Smooth muscle cell (in vitro differentiated cells): ENCODE measurements at regions not wholly inside any gene's neighbourhood (a gene's known extent, or its start where the extent isn't known, plus 50 kb on each side); places are given as distances from the start of the nearest gene placed in this dataset.

Experiments used
- DNase-seq: peaks from one replicate; lab custom pipeline; 2025; ENCODE audit not compliant: unreplicated experiment; lab: John Stamatoyannopoulos, UW
- H2AFZ ChIP-seq: fragments of 200-600 bp; sonication (generic); 2 replicates; pipeline ENCODE4 v1.6.0; 2016; ENCODE audit warnings: antibody characterized with exemption, low read depth, mild to moderate bottlenecking
- H3F3A ChIP-seq: fragments of 200-600 bp; sonication (generic); 2 replicates; pipeline ENCODE4 v1.6.0; 2017; ENCODE audit warnings: antibody characterized with exemption, low read depth
- H3K27ac ChIP-seq: fragments of 200-600 bp; sonication (generic); 2 replicates; pipeline ENCODE4 v1.5.1; 2016; ENCODE audit warnings: low read depth, mild to moderate bottlenecking
- H3K27me3 ChIP-seq: fragments of 200-600 bp; sonication (generic); 2 replicates; pipeline ENCODE4 v1.6.1; 2016; ENCODE audit warnings: low read depth, mild to moderate bottlenecking
- H3K36me3 ChIP-seq: fragments of 200-600 bp; sonication (generic); 2 replicates; pipeline ENCODE4 v1.5.1; 2016; ENCODE audit warnings: low read depth
- H3K4me1 ChIP-seq: fragments of 200-600 bp; sonication (generic); 2 replicates; pipeline ENCODE4 v1.5.1; 2016; ENCODE audit warnings: low read depth
- H3K4me2 ChIP-seq: fragments of 200-600 bp; sonication (generic); 2 replicates; pipeline ENCODE4 v1.6.0; 2016; ENCODE audit warnings: mild to moderate bottlenecking
- H3K4me3 ChIP-seq: fragments of 200-600 bp; sonication (generic); 2 replicates; pipeline ENCODE4 v1.5.1; 2016; ENCODE audit warnings: mild to moderate bottlenecking
- H3K79me2 ChIP-seq: fragments of 200-600 bp; sonication (generic); 2 replicates; pipeline ENCODE4 v1.6.0; 2016; ENCODE audit warnings: low read depth, mild to moderate bottlenecking
- H3K9ac ChIP-seq: fragments of 200-600 bp; sonication (generic); 2 replicates; pipeline ENCODE4 v1.6.0; 2016; ENCODE audit warnings: low read depth
- H3K9me3 ChIP-seq: fragments of 200-600 bp; sonication (generic); replicated peaks from 2 replicates; pipeline ENCODE4 v1.5.1; 2016; ENCODE audit warnings: low read depth
- H4K20me1 ChIP-seq: fragments of 200-600 bp; sonication (generic); 2 replicates; pipeline ENCODE4 v1.6.0; 2016; ENCODE audit warnings: low read depth
- WGBS: methylation state at CpG from one replicate; pipeline ENCODE4 v1.1.7; 2016; ENCODE audit warnings: low lambda C conversion rate; 5-methylcytosine and 5-hydroxymethylcytosine counted together
- TF ChIP-seq, protein P1 (sequence below): fragments of 200-600 bp; sonication (generic); IDR thresholded peaks from 2 replicates; pipeline ENCODE4 v1.5.1; 2017; ENCODE audit warnings: borderline replicate concordance, mild to moderate bottlenecking, antibody characterized with exemption; ENCODE audit not compliant: insufficient read depth, poor library complexity, severe bottlenecking

DNA sequence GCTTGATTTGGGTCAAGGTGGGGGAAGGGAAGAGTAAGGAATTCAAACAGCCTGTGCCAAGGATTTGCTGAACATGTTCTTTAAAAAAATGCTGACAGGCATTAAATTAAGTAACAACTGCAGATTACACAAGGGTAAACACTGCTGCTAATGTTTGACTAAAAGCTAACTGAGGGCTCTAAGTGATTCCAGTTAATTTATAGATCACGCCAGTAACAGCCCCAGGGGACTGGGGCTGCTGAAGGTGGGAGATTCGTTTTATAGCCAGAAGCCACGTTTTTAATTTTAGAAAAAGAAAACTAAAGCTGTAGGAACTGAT lies 321.7 kb downstream of the DLEU7 start:
- Histone ChIP-seq H3K27ac (no peak overlapping the region), H2AFZ (no peak overlapping the region), H4K20me1 (no peaks in the 10 kb centered on the region), H3K4me3 (no peak overlapping the region), H3K79me2 (no peaks in the 10 kb centered on the region), H3K4me2 (peak overlapping the region; percentile 26), H3K36me3 (no peaks in the 10 kb centered on the region), H3F3A (no peaks in the 10 kb centered on the region), H3K4me1 (peaks cover 8% of the 10 kb centered on the region), H3K9me3 (no peaks in the 10 kb centered on the region), H3K9ac (no peak overlapping the region), H3K27me3 (no peaks in the 10 kb centered on the region)
- 10% methylated on average over 3 of the region's 3 CpGs for WGBS
- no peak for DNase-seq
- TF ChIP-seq, protein P1, sequence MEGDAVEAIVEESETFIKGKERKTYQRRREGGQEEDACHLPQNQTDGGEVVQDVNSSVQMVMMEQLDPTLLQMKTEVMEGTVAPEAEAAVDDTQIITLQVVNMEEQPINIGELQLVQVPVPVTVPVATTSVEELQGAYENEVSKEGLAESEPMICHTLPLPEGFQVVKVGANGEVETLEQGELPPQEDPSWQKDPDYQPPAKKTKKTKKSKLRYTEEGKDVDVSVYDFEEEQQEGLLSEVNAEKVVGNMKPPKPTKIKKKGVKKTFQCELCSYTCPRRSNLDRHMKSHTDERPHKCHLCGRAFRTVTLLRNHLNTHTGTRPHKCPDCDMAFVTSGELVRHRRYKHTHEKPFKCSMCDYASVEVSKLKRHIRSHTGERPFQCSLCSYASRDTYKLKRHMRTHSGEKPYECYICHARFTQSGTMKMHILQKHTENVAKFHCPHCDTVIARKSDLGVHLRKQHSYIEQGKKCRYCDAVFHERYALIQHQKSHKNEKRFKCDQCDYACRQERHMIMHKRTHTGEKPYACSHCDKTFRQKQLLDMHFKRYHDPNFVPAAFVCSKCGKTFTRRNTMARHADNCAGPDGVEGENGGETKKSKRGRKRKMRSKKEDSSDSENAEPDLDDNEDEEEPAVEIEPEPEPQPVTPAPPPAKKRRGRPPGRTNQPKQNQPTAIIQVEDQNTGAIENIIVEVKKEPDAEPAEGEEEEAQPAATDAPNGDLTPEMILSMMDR, result no peak

DNA sequence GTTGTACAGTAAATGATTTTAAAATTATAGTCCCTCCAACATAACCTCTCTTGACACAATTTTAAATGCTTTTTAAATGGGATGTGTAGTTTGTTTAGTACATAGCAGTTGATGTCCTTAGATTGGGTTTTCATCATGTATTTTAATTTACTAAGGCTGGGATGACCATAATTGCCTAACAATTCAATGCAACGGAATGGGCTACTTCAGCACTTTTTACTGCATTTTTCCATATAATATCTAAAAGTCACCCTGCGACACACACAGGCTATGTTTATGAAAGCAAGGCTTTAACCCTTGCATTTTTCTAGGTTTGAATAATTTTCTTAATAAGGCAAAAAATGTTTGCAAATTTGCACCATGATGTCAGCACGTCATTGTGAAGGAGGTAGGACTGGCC lies 321.0 kb downstream of the DLEU7 start:
- H3K36me3 ChIP-seq, result no peaks in the 10 kb centered on the region
- H4K20me1 ChIP-seq, result no peaks in the 10 kb centered on the region
- H3K79me2 ChIP-seq, result no peaks in the 10 kb centered on the region
- 65% methylated on average over 3 of the region's 3 CpGs for WGBS
- H3K4me1 ChIP-seq, result peaks cover 8% of the 10 kb centered on the region
- no peak for DNase-seq
- no peak overlapping the region for H3K4me3 ChIP-seq
- no peak overlapping the region for H3K9ac ChIP-seq
- peak overlapping the region; percentile 26 for H3K4me2 ChIP-seq
- no peaks in the 10 kb centered on the region for H3K27me3 ChIP-seq
- TF ChIP-seq, protein P1, result no peak
- H2AFZ ChIP-seq, result no peak overlapping the region
- no peaks in the 10 kb centered on the region for H3K9me3 ChIP-seq
- H3F3A ChIP-seq, result no peaks in the 10 kb centered on the region
- no peak overlapping the region for H3K27ac ChIP-seq

DNA sequence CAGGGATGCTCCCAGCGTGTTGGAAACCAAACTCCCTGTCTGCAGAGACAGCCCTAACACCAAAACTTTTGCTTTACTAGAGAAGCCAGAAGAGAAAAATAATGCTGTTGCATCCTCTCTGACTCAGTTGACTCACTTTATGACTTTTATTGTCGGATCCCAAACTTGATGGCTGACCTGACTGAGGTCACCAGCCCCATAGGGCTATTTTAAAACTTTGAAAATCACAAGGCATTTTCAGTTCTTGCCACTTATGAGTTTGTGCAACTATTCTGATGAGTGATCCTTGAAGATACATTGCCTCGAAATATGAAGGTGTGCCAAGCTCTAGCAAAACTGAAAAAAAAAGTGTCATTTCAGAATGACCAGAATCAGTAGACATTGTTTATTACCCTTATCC lies 320.2 kb downstream of the DLEU7 start:
- Histone ChIP-seq H3F3A (no peaks in the 10 kb centered on the region), H3K79me2 (no peaks in the 10 kb centered on the region), H3K9me3 (no peaks in the 10 kb centered on the region), H3K4me2 (no peak overlapping the region), H4K20me1 (no peaks in the 10 kb centered on the region), H2AFZ (no peak overlapping the region), H3K9ac (no peak overlapping the region), H3K27me3 (no peaks in the 10 kb centered on the region), H3K4me3 (no peak overlapping the region), H3K27ac (no peak overlapping the region), H3K4me1 (peaks cover 8% of the 10 kb centered on the region), H3K36me3 (no peaks in the 10 kb centered on the region)
- TF ChIP-seq, protein P1, result no peak
- no peak for DNase-seq
- 75% methylated on average over 3 of the region's 3 CpGs for WGBS

DNA sequence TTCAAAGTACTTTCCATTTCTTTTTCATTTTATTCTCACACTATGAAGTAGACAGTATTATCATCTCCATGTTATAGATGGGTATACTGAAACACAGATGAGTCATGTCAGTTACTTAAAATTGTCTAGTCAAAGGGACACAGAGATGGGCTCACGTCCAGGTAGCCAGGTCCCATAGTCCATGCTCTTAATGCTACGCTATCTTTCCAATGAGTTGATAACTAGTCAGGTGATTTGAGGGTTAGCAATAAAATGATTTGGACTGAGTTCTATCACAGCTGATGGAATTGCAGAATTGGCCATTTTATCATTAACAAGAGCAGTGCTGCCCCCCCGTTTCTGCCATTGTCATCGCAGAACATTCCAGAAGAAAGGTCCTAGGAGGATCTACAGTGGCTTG lies 318.9 kb downstream of the DLEU7 start:
- H3K36me3 ChIP-seq, result no peaks in the 10 kb centered on the region
- H2AFZ ChIP-seq, result no peak overlapping the region
- DNase-seq, result no peak
- H3K4me3 ChIP-seq, result no peak overlapping the region
- H3K9ac ChIP-seq, result no peak overlapping the region
- H3K27me3 ChIP-seq, result no peaks in the 10 kb centered on the region
- H3K79me2 ChIP-seq, result no peaks in the 10 kb centered on the region
- no peaks in the 10 kb centered on the region for H3K9me3 ChIP-seq
- H3F3A ChIP-seq, result no peaks in the 10 kb centered on the region
- 97% methylated on average over 4 of the region's 4 CpGs for WGBS
- no peaks in the 10 kb centered on the region for H4K20me1 ChIP-seq
- H3K4me1 ChIP-seq, result peaks cover 8% of the 10 kb centered on the region
- H3K4me2 ChIP-seq, result no peak overlapping the region
- H3K27ac ChIP-seq, result no peak overlapping the region
- TF ChIP-seq, protein P1, result no peak
